ENCODE measurements at regions not wholly inside any gene's neighbourhood (a gene's known extent, or its start where the extent isn't known, plus 50 kb on each side); places are given as distances from the start of the nearest gene placed in this dataset.
"Not testable (repeated sequence)": the region's sequence is repeated elsewhere in the genome, so short reads cannot be mapped to it uniquely, and the experiment has no call there.

DNA sequence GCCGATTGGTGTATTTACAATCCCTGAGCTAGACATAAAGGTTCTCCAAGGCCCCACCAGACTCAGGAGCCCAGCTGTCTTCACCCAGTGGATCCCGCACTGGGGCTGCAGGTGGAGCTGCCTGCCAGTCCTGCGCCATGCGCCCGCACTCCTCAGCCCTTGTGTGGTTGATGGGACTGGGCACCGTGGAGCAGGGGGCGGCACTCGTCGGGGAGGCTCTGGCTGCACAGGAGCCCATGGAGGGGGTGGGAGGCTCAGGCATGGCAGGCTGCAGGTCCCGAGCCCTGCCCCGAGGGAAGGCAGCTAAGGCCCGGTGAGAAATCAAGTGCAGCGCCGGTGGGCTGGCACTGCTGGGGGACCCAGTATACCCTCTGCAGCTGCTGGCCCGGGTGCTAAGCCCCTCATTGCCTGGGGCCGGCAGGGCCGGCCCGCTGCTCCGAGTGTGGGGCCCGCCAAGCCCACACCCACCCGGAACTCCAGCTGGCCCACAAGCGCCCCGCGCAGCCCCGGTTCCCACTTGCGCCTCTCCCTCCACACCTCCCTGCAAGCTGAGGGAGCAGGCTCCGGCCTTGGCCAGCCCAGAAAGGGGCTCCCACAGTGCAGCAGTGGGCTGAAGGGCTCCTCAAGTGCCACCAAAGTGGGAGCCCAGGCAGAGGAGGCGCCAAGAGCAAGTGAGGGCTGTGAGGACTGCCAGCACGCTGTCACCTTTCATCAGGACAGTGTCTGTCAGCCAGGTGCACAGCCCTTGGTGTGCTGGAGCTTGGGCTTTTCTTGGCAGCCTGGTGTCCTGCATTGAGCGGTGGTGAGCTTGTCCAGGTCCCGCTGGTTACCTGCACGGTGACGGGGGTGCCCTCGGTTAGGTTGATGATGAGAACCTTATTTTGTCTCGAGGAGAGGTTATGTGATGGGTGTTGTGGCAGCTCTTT, 185.5 kb downstream of the UBE3A start:
- TF ChIP-seq CTCF (IDR thresholded peaks at IDR 0.05; ENCODE audit: low read depth, low read length); EZH2phosphoT487 (IDR thresholded peaks at IDR 0.05; ENCODE audit: low read depth): not testable (repeated sequence)

Measured in OCI-LY3 (cell line).